ENCODE measurements at regions not wholly inside any gene's neighbourhood (a gene's known extent, or its start where the extent isn't known, plus 50 kb on each side); places are given as distances from the start of the nearest gene placed in this dataset.

DNA sequence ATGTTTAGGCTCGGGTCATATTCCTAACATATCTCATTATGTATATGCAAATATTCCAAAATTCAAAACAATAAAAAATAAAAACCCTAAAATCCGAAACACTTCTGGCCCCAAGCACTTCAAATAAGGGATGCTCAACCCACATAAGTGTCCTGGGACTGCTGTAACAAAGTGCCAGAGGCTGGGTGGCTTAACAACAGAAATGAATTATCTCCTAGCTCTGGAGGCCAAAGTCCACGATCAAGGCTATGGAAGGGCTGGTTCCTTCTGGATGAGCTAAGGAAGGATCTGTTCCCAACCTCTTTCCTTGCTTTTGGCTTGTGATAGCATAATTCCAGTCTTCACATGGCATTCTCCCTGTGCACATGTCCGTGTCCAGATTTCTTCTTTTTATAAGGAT, 181.6 kb upstream of the NFE2L3 start:
- no peak for TF ChIP-seq EZH2 (IDR thresholded peaks at IDR 0.05)
- no peak for TF ChIP-seq SIN3A (IDR thresholded peaks at IDR 0.05; ENCODE audit: low read depth)
- TF ChIP-seq ZNF274 (IDR thresholded peaks at IDR 0.05; ENCODE audit: low read depth, low read length), result no peak
- TF ChIP-seq JUND (IDR thresholded peaks at IDR 0.05), result no peak
- TF ChIP-seq CBX3 (IDR thresholded peaks at IDR 0.05; ENCODE audit: low read depth), result no peak
- TF ChIP-seq EZH2phosphoT487 (IDR thresholded peaks at IDR 0.05; ENCODE audit: borderline replicate concordance), result no peak
- no peak for TF ChIP-seq ELF1 (IDR thresholded peaks at IDR 0.05; ENCODE audit: borderline replicate concordance, low read depth)
- no peak for TF ChIP-seq EGR1 (IDR thresholded peaks at IDR 0.05; ENCODE audit: low read depth)
- TF ChIP-seq ZFX (IDR thresholded peaks at IDR 0.05), result no peak
- TF ChIP-seq, protein P1, sequence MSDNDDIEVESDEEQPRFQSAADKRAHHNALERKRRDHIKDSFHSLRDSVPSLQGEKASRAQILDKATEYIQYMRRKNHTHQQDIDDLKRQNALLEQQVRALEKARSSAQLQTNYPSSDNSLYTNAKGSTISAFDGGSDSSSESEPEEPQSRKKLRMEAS (IDR thresholded peaks at IDR 0.05), result no peak
- no peak for TF ChIP-seq POLR2AphosphoS5 (IDR thresholded peaks at IDR 0.05; ENCODE audit: low read depth, low read length)
- TF ChIP-seq, protein P2, sequence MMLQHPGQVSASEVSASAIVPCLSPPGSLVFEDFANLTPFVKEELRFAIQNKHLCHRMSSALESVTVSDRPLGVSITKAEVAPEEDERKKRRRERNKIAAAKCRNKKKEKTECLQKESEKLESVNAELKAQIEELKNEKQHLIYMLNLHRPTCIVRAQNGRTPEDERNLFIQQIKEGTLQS (IDR thresholded peaks at IDR 0.05), result no peak
- TF ChIP-seq SP1 (IDR thresholded peaks at IDR 0.05; ENCODE audit: low read depth), result no peak
- TF ChIP-seq, protein P3, sequence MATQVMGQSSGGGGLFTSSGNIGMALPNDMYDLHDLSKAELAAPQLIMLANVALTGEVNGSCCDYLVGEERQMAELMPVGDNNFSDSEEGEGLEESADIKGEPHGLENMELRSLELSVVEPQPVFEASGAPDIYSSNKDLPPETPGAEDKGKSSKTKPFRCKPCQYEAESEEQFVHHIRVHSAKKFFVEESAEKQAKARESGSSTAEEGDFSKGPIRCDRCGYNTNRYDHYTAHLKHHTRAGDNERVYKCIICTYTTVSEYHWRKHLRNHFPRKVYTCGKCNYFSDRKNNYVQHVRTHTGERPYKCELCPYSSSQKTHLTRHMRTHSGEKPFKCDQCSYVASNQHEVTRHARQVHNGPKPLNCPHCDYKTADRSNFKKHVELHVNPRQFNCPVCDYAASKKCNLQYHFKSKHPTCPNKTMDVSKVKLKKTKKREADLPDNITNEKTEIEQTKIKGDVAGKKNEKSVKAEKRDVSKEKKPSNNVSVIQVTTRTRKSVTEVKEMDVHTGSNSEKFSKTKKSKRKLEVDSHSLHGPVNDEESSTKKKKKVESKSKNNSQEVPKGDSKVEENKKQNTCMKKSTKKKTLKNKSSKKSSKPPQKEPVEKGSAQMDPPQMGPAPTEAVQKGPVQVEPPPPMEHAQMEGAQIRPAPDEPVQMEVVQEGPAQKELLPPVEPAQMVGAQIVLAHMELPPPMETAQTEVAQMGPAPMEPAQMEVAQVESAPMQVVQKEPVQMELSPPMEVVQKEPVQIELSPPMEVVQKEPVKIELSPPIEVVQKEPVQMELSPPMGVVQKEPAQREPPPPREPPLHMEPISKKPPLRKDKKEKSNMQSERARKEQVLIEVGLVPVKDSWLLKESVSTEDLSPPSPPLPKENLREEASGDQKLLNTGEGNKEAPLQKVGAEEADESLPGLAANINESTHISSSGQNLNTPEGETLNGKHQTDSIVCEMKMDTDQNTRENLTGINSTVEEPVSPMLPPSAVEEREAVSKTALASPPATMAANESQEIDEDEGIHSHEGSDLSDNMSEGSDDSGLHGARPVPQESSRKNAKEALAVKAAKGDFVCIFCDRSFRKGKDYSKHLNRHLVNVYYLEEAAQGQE (IDR thresholded peaks at IDR 0.05; ENCODE audit: low read depth), result no peak
- no peak for TF ChIP-seq CEBPB (IDR thresholded peaks at IDR 0.05; ENCODE audit: low read depth)
- TF ChIP-seq, protein P4, sequence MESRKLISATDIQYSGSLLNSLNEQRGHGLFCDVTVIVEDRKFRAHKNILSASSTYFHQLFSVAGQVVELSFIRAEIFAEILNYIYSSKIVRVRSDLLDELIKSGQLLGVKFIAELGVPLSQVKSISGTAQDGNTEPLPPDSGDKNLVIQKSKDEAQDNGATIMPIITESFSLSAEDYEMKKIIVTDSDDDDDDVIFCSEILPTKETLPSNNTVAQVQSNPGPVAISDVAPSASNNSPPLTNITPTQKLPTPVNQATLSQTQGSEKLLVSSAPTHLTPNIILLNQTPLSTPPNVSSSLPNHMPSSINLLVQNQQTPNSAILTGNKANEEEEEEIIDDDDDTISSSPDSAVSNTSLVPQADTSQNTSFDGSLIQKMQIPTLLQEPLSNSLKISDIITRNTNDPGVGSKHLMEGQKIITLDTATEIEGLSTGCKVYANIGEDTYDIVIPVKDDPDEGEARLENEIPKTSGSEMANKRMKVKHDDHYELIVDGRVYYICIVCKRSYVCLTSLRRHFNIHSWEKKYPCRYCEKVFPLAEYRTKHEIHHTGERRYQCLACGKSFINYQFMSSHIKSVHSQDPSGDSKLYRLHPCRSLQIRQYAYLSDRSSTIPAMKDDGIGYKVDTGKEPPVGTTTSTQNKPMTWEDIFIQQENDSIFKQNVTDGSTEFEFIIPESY (IDR thresholded peaks at IDR 0.05; ENCODE audit: extremely low read depth, insufficient replicate concordance, low read length), result no peak
- TF ChIP-seq, protein P5, sequence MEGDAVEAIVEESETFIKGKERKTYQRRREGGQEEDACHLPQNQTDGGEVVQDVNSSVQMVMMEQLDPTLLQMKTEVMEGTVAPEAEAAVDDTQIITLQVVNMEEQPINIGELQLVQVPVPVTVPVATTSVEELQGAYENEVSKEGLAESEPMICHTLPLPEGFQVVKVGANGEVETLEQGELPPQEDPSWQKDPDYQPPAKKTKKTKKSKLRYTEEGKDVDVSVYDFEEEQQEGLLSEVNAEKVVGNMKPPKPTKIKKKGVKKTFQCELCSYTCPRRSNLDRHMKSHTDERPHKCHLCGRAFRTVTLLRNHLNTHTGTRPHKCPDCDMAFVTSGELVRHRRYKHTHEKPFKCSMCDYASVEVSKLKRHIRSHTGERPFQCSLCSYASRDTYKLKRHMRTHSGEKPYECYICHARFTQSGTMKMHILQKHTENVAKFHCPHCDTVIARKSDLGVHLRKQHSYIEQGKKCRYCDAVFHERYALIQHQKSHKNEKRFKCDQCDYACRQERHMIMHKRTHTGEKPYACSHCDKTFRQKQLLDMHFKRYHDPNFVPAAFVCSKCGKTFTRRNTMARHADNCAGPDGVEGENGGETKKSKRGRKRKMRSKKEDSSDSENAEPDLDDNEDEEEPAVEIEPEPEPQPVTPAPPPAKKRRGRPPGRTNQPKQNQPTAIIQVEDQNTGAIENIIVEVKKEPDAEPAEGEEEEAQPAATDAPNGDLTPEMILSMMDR (IDR thresholded peaks at IDR 0.05 in 2 of 3, conservative IDR thresholded peaks at IDR 0.05 in 1 of 3; ENCODE audit: borderline replicate concordance in 1 of 3, insufficient read depth in 1 of 3, low read depth in 2 of 3, low read length in 2 of 3), result no peak
- TF ChIP-seq TCF7L2 (IDR thresholded peaks at IDR 0.05; ENCODE audit: borderline replicate concordance, extremely low read depth, insufficient read depth, insufficient read length), result no peak
- no peak for TF ChIP-seq RAD21 (IDR thresholded peaks at IDR 0.05; ENCODE audit: low read depth)
- no peak for TF ChIP-seq SRF (IDR thresholded peaks at IDR 0.05; ENCODE audit: low read depth)
- ChIA-PET CTCF (no interaction called here), RAD21 (ENCODE audit: low non-redundant PET in 1 of 2, low total read pairs in 2 of 2, uncharacterized antibody in 2 of 2, unreplicated experiment in 2 of 2) (no interaction called here), POLR2A (no interaction called here)
- Histone ChIP-seq H3K27me3 (ENCODE audit: insufficient read depth, low read length) (peaks cover 8% of the 10 kb centered on the region), H3K4me3 (replicated peaks in 1 of 2; ENCODE audit: low read depth in 1 of 2, low read length in 2 of 2) (no peak overlapping the region), H2AFZ (ENCODE audit: low read depth, low read length, poor library complexity, severe bottlenecking) (no peak overlapping the region), H3K4me1 (ENCODE audit: control insufficient read depth in 1 of 2, insufficient read depth in 2 of 2, low read length in 2 of 2) (no peaks in the 10 kb centered on the region), H3K79me2 (ENCODE audit: insufficient read depth, low read length) (no peaks in the 10 kb centered on the region), H3K4me2 (ENCODE audit: low read length) (no peak overlapping the region), H3K9me3 (ENCODE audit: control insufficient read depth in 1 of 2, insufficient read depth in 1 of 2, low read depth in 1 of 2, low read length in 2 of 2) (no peaks in the 10 kb centered on the region), H3K36me3 (ENCODE audit: control insufficient read depth in 1 of 2, insufficient read depth in 2 of 2, low read length in 2 of 2) (no peaks in the 10 kb centered on the region), H3K9me2 (ENCODE audit: insufficient read depth) (no peaks in the 10 kb centered on the region), H3K27ac (ENCODE audit: low read depth, low read length) (no peak overlapping the region), H3K9ac (ENCODE audit: low read length) (no peak overlapping the region), H4K20me1 (ENCODE audit: insufficient read depth) (no peaks in the 10 kb centered on the region; the same call in 1 of the 2 replicates)
- intact Hi-C loops (cut with micrococcal nuclease), result no loop called here
- no peak for ATAC-seq
- DNase-seq (ENCODE audit: low read depth, low spot score), result no peak
- no TSS peak for BruUV-seq (replicated peaks)

Measured in HCT116 (cell line).